ENCODE measurements at regions not wholly inside any gene's neighbourhood (a gene's known extent, or its start where the extent isn't known, plus 50 kb on each side); places are given as distances from the start of the nearest gene placed in this dataset.

DNA sequence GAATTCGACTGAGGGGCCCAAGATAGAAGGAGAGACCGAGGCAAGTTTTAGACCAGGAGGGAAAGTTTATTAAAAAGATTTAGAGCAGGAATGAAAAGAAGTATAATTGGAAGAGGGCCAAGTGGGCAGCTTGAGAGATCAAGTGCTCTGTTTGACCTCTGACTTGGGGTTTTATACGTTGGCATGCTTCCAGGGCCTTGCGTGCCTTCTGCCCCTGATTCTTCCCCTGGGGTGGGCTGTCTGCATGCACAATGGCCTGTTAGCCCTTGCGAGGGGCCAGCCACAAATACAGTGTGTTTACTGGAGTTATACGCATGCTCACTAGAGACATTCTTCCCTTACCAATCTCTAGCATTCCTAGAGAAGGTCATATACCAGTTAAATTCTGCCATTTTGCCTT, 70.7 kb upstream of the LARS2 start:
- peaks cover 40% of the 10 kb centered on the region for H3K4me1 Mint-ChIP-seq
- no peak overlapping the region for H3K27ac Mint-ChIP-seq

DNA sequence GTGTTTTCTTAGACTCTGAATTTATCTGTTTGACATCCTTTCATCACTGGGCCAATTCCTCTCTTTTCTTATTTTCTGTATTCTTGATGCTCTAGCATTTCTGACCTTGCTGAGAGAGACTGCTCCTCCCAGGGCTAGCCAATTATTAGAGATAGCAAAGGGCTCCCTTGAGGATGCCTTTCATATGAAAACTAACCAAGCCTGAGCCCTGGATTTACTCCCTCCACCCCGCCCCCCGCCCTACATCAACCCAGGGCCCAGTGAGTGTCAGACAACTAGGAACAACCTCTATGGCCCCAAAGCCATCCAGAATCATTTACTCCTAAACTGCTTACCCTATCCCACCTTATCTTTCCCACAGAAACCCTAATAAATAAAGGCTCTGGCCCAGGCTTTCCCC, 69.7 kb upstream of the LARS2 start:
- no peak overlapping the region for H3K4me3 Mint-ChIP-seq
- WGBS, 2 experiments (ENCODE audit: insufficient coverage in 1 of 2, insufficient read length in 1 of 2), result 59% methylated on average over 2 of the region's 2 CpGs; no CpG with 5 or more reads in 1 of the 2 experiments
- DNase-seq, result peak; percentile 53
- Histone ChIP-seq H3K27ac (ENCODE audit: low read depth, low read length) (no peak overlapping the region), H3K4me3 (ENCODE audit: low read length) (no peak overlapping the region), H3K9ac (ENCODE audit: extremely low read depth, low read length, poor library complexity, severe bottlenecking) (no peak overlapping the region), H3K4me1 (ENCODE audit: control insufficient read depth, insufficient read depth, low read length) (peaks cover 7% of the 10 kb centered on the region), H3K36me3 (ENCODE audit: control insufficient read depth, insufficient read depth, low read length) (no peaks in the 10 kb centered on the region), H3K9me3 (ENCODE audit: control insufficient read depth, low read length) (peaks cover 4% of the 10 kb centered on the region), H3K27me3 (ENCODE audit: control insufficient read depth, insufficient read depth, low read length, poor library complexity, severe bottlenecking) (no peaks in the 10 kb centered on the region)
- no peaks in the 10 kb centered on the region for H3K36me3 Mint-ChIP-seq (ENCODE audit: low read depth)
- TF ChIP-seq, protein P1, sequence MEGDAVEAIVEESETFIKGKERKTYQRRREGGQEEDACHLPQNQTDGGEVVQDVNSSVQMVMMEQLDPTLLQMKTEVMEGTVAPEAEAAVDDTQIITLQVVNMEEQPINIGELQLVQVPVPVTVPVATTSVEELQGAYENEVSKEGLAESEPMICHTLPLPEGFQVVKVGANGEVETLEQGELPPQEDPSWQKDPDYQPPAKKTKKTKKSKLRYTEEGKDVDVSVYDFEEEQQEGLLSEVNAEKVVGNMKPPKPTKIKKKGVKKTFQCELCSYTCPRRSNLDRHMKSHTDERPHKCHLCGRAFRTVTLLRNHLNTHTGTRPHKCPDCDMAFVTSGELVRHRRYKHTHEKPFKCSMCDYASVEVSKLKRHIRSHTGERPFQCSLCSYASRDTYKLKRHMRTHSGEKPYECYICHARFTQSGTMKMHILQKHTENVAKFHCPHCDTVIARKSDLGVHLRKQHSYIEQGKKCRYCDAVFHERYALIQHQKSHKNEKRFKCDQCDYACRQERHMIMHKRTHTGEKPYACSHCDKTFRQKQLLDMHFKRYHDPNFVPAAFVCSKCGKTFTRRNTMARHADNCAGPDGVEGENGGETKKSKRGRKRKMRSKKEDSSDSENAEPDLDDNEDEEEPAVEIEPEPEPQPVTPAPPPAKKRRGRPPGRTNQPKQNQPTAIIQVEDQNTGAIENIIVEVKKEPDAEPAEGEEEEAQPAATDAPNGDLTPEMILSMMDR (conservative IDR thresholded peaks at IDR 0.05), result no peak
- H3K27ac Mint-ChIP-seq, result no peak overlapping the region
- peaks cover 5% of the 10 kb centered on the region for H3K9me3 Mint-ChIP-seq
- peaks cover 32% of the 10 kb centered on the region for H3K4me1 Mint-ChIP-seq
- peaks cover 5% of the 10 kb centered on the region for H3K27me3 Mint-ChIP-seq (ENCODE audit: insufficient read depth)

More for the DNA sequence above, 70.7 kb upstream of the LARS2 start:
- TF ChIP-seq, protein P1 (conservative IDR thresholded peaks at IDR 0.05), result no peak
- Histone ChIP-seq H3K27me3 (ENCODE audit: control insufficient read depth, insufficient read depth, low read length, poor library complexity, severe bottlenecking) (no peaks in the 10 kb centered on the region), H3K9ac (ENCODE audit: extremely low read depth, low read length, poor library complexity, severe bottlenecking) (no peak overlapping the region), H3K9me3 (ENCODE audit: control insufficient read depth, low read length) (peaks cover 4% of the 10 kb centered on the region), H3K4me3 (ENCODE audit: low read length) (no peak overlapping the region), H3K4me1 (ENCODE audit: control insufficient read depth, insufficient read depth, low read length) (peaks cover 12% of the 10 kb centered on the region), H3K36me3 (ENCODE audit: control insufficient read depth, insufficient read depth, low read length) (no peaks in the 10 kb centered on the region), H3K27ac (ENCODE audit: low read depth, low read length) (no peak overlapping the region)
- peaks cover 5% of the 10 kb centered on the region for H3K27me3 Mint-ChIP-seq (ENCODE audit: insufficient read depth)
- peak; percentile 37 for DNase-seq
- no peak overlapping the region for H3K4me3 Mint-ChIP-seq
- H3K36me3 Mint-ChIP-seq (ENCODE audit: low read depth), result no peaks in the 10 kb centered on the region
- WGBS, 2 experiments (ENCODE audit: insufficient coverage in 1 of 2, insufficient read length in 1 of 2), result 90 to 94% methylated on average over 5 to 6 of the region's 6 CpGs
- peaks cover 5% of the 10 kb centered on the region for H3K9me3 Mint-ChIP-seq

DNA sequence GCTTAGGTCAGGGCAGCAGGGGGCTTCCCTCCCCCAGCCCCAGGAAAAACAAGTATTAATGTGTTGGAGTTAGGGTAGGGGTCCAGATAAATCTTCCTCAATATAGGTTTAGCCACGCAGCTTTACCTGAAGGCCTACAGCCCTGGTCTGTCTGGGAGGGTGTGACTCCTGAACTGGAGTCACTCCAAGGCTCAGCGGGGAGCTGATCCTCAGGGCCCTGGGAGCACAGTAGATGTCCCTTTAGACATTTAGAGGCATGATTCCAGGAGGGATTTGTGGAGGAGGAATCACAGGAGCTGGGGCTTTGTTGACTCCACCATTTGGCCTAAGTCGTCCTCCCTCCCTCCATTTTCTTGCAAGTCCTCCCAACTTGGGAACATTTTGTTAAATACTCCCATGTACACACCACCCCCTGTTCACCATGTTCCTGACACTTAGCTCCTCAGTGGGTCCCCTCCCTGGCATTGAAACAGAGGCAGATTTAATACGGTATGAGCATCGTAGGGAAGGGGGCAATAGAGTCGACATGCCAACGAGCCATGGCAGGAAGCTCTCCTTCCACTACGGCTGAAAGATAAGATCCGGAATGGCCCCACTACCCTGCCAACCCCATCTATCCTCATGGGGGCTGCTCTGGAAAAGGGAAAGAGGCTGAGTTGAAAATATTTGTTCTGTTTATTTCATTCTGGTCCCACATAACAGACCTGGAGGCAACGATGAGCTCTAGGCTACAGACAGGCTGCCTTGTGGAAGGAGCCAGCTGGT, 69.0 kb upstream of the LARS2 start:
- TF ChIP-seq, protein P1 (conservative IDR thresholded peaks at IDR 0.05), result no peak
- H3K9me3 Mint-ChIP-seq, result peaks cover 5% of the 10 kb centered on the region
- Histone ChIP-seq H3K36me3 (ENCODE audit: control insufficient read depth, insufficient read depth, low read length) (no peaks in the 10 kb centered on the region), H3K9ac (ENCODE audit: extremely low read depth, low read length, poor library complexity, severe bottlenecking) (no peak overlapping the region), H3K27ac (ENCODE audit: low read depth, low read length) (no peak overlapping the region), H3K9me3 (ENCODE audit: control insufficient read depth, low read length) (peaks cover 2% of the 10 kb centered on the region), H3K4me3 (ENCODE audit: low read length) (no peak overlapping the region), H3K4me1 (ENCODE audit: control insufficient read depth, insufficient read depth, low read length) (peaks cover 7% of the 10 kb centered on the region), H3K27me3 (ENCODE audit: control insufficient read depth, insufficient read depth, low read length, poor library complexity, severe bottlenecking) (no peaks in the 10 kb centered on the region)
- WGBS, 2 experiments (ENCODE audit: insufficient coverage in 1 of 2, insufficient read length in 1 of 2), result 96 to 100% methylated on average over 6 to 10 of the region's 10 CpGs
- no peak overlapping the region for H3K27ac Mint-ChIP-seq
- no peak overlapping the region for H3K4me3 Mint-ChIP-seq
- no peaks in the 10 kb centered on the region for H3K36me3 Mint-ChIP-seq (ENCODE audit: low read depth)
- peaks cover 5% of the 10 kb centered on the region for H3K27me3 Mint-ChIP-seq (ENCODE audit: insufficient read depth)
- peaks cover 27% of the 10 kb centered on the region for H3K4me1 Mint-ChIP-seq
- peak; percentile 45 for DNase-seq

Measured in endodermal cell (in vitro differentiated cells).